K562 (cell line): ENCODE measurements at regions not wholly inside any gene's neighbourhood (a gene's known extent, or its start where the extent isn't known, plus 50 kb on each side); places are given as distances from the start of the nearest gene placed in this dataset.

Source experiments
- ATAC-seq: fragments of 200-7000 bp; cut with Tn5 transposase; 3 replicates; pipeline ENCODE4 v1.9.1; 2020; ENCODE audit warnings: moderate library complexity
- BruUV-seq: library from RNA; stranded (reverse); fragments of 400-500 nt; replicated peaks from 2 replicates; lab custom pipeline; 2021; lab: Mats Ljungman, UMichigan
- CTCF ChIA-PET: fragments of 300-600 bp; formaldehyde crosslinking; extraction: SDS; loops from one replicate; lab custom pipeline; 2021; ENCODE audit warnings: low intra/inter-chr PET ratio; lab: Yijun Ruan, JAX
- POLR2A ChIA-PET: fragments of 300-600, 350-650 bp; sonication (Branson Sonifier 250); formaldehyde crosslinking; extraction: SDS; loops from one replicate; lab custom pipeline; 2021; ENCODE audit warnings: antibody characterized with exemption, inconsistent platforms; lab: Yijun Ruan, JAX
- DNase-seq, 4 experiments: peaks; one replicate each; pipeline versions ENCODE4 v3.0.0 to v3.0.0-alpha.2; 2011 to 2018; ENCODE audit warnings: low spot score in 3 of 4, mixed read lengths in 3 of 4; ENCODE audit errors: extremely low read depth in 1 of 4
- FAIRE-seq: peaks from 2 replicates; lab custom pipeline; 2011; peaks lifted over from hg19 to GRCh38; lab: Jason Lieb, UNC
- H2AFZ ChIP-seq: 2 replicates; pipeline ENCODE4 v1.6.0; 2011; ENCODE audit warnings: low read depth, low read length, control low read depth, inconsistent platforms
- H3K27ac ChIP-seq: fragments of 200-600 bp; 3 replicates; pipeline ENCODE4 v1.8.0; 2011; ENCODE audit warnings: low read depth, mild to moderate bottlenecking, control low read depth, inconsistent platforms, low read length, moderate library complexity, mixed read lengths; ENCODE audit errors: extremely low read depth
- H3K27me3 ChIP-seq, 2 experiments: fragments of 300-600 bp in 1 of 2; 2 replicates in 1 of 2; 3 replicates in 1 of 2; pipeline versions ENCODE4 v1.6.0 to v1.8.0; 2011; ENCODE audit warnings: inconsistent platforms in 2 of 2, low read length in 2 of 2, mild to moderate bottlenecking in 1 of 2, mixed read lengths in 1 of 2, moderate library complexity in 1 of 2; ENCODE audit not compliant: control insufficient read depth in 2 of 2, insufficient read depth in 2 of 2
- H3K36me3 ChIP-seq: fragments of 300-600 bp; 3 replicates; pipeline ENCODE4 v1.8.0; 2011; ENCODE audit warnings: mild to moderate bottlenecking, low read length, inconsistent platforms; ENCODE audit not compliant: control insufficient read depth, insufficient read depth
- H3K4me1 ChIP-seq, 2 experiments: fragments of 200-600 bp in 1 of 2; replicated peaks in 1 of 2; 2 replicates in 1 of 2; 3 replicates in 1 of 2; pipeline versions ENCODE4 v1.5.1 to v1.8.0; 2011; ENCODE audit warnings: inconsistent platforms in 2 of 2, low read length in 2 of 2, mild to moderate bottlenecking in 1 of 2, mixed read lengths in 1 of 2, moderate library complexity in 1 of 2; ENCODE audit not compliant: control insufficient read depth in 2 of 2, insufficient read depth in 2 of 2
- H3K4me2 ChIP-seq: 2 replicates; pipeline ENCODE4 v1.6.1; 2011; ENCODE audit warnings: low read length, control low read depth, inconsistent platforms, mixed read lengths; ENCODE audit not compliant: insufficient read depth
- H3K4me3 ChIP-seq: fragments of 200-600 bp; sonication (generic), shearing (Covaris generic); 2 replicates; pipeline ENCODE4 v1.5.1; 2016; ENCODE audit warnings: control low read depth, inconsistent platforms
- H3K79me2 ChIP-seq: fragments of 200-600 bp; 3 replicates; pipeline ENCODE4 v1.8.0; 2011; ENCODE audit warnings: low read length, inconsistent platforms; ENCODE audit not compliant: control insufficient read depth, insufficient read depth
- H3K9ac ChIP-seq, 2 experiments: 2 replicates each; pipeline versions ENCODE4 v1.6.0 to v1.6.1; 2011; ENCODE audit warnings: low read depth in 2 of 2, low read length in 2 of 2, control low read depth in 1 of 2, inconsistent platforms in 1 of 2, mild to moderate bottlenecking in 1 of 2, mixed read lengths in 1 of 2; ENCODE audit not compliant: insufficient read depth in 1 of 2
- H3K9me1 ChIP-seq: one replicate; pipeline ENCODE4 v1.6.0; 2011; ENCODE audit warnings: inconsistent platforms, mild to moderate bottlenecking, low read length, moderate library complexity; ENCODE audit not compliant: control insufficient read depth, insufficient read depth
- H3K9me3 ChIP-seq: replicated peaks from 2 replicates; pipeline ENCODE4 v1.5.1; 2011; ENCODE audit warnings: low read depth, low read length, inconsistent platforms; ENCODE audit not compliant: control insufficient read depth, insufficient read depth
- H4K20me1 ChIP-seq: replicated peaks from 2 replicates; pipeline ENCODE4 v1.6.1; 2011; ENCODE audit warnings: low read length, inconsistent platforms, mixed read lengths; ENCODE audit not compliant: control insufficient read depth, insufficient read depth
- HNRNPK ChIP-seq: fragments of 200-400 bp; formaldehyde crosslinking; IDR thresholded peaks from one replicate; pipeline ENCODE4 v1.6.1; 2018; ENCODE audit warnings: mild to moderate bottlenecking, low read depth, low read length; ENCODE audit not compliant: poor library complexity, severe bottlenecking
- ZNF318 ChIP-seq, 2 experiments: fragments of 450-650 bp; IDR thresholded peaks; 2 replicates each; pipeline ENCODE4 v1.6.1; 2016; ENCODE audit warnings: mild to moderate bottlenecking in 2 of 2, borderline replicate concordance in 1 of 2, low read depth in 1 of 2, moderate library complexity in 1 of 2
- WGBS: fragments of 100-300 bp; shearing (Covaris generic); methylation state at CpG from one replicate; pipeline ENCODE4 v1.1.6; 2016; ENCODE audit warnings: low coverage, mixed read lengths; ENCODE audit not compliant: insufficient coverage; ENCODE audit errors: missing lambda C conversion rate; 5-methylcytosine and 5-hydroxymethylcytosine counted together
- in situ Hi-C: fragments of 300-500 bp; cut with MboI; formaldehyde crosslinking; loops from 4 replicates; pipeline ENCODE4 v1.15.0; 2018; ENCODE audit warnings: inconsistent platforms, mixed read lengths
- intact Hi-C: fragments of 100-400 bp; cut with micrococcal nuclease; formaldehyde crosslinking; loops from 2 replicates; pipeline ENCODE4 v1.14.2; 2022

- ChIA-PET POLR2A (no interaction called here), CTCF (no interaction called here)
- no peak overlapping the region for H2AFZ ChIP-seq
- in situ Hi-C loops (no loop called here), intact Hi-C loops (no loop called here)
- no peak for ATAC-seq
- whole genome bisulfite sequencing, result no CpG with 5 or more reads among the region's 1 CpG
- H3K36me3 ChIP-seq, result no peaks in the 10 kb centered on the region
- H3K27me3 ChIP-seq, result peaks cover 0 to 9% of the 10 kb centered on the region in 2 experiments; a peak in 1 of 5 replicates
- TF ChIP-seq HNRNPK, result peak; percentile 42
- no peak for TF ChIP-seq ZNF318 (IDR thresholded peaks at IDR 0.05; ENCODE audit: borderline replicate concordance in 1 of 2, low read depth in 1 of 2)
- no peak overlapping the region for H3K4me3 ChIP-seq
- no peak overlapping the region for H3K9ac ChIP-seq
- BruUV-seq, result no TSS peak
- no peaks in the 10 kb centered on the region for H4K20me1 ChIP-seq
- no peak overlapping the region for H3K4me2 ChIP-seq
- no peaks in the 10 kb centered on the region for H3K9me1 ChIP-seq
- no peaks in the 10 kb centered on the region; a peak in 1 of 5 replicates for H3K4me1 ChIP-seq
- no peak for DNase-seq
- no peaks in the 10 kb centered on the region for H3K9me3 ChIP-seq
- no peak for FAIRE-seq
- H3K27ac ChIP-seq, result no peak overlapping the region
- no peaks in the 10 kb centered on the region for H3K79me2 ChIP-seq
Measured at GRCh38 chr13:60282708-60283107, 114.3 kb upstream of the TDRD3 start.
